RPMI8226 (cell line): ENCODE measurements at regions not wholly inside any gene's neighbourhood (a gene's known extent, or its start where the extent isn't known, plus 50 kb on each side); places are given as distances from the start of the nearest gene placed in this dataset.

ENCODE experiments used
- DNase-seq: peaks from one replicate; pipeline ENCODE4 v3.0.0-alpha.2; 2015

DNA sequence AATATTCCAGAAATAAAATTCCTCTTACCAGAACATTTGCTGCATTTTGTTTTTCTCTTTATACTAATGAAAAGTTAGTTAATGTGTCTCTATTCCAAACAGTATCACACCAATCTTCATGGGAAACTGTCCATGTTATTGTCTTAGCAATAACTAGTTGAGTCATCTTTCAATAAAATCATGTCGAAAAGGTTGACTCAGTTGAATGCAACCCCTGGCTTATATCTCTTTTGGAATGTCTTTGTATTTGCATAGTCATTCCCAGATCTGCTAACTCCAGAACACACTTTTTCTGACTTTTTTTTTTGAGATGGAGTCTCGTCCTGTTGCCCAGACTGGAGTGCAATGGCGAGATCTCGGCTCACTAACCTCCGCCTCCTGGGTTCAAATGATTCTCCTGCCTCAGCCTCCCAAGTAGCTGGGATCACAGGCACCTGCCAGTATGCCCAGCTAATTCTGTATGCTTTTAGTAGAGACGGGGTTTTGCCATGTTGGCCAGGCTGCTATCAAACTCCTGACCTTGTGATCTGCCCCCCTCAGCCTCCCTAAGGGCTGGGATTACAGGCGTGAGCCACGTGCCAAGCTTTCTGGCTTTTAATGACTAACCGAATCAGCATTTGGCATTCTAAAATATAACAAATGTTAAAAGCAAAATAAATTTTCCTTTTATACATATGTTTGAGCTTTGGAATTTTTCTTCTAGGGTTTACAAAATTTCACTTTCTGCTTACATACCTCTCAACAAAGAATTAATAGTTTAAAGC lies 133.2 kb upstream of the GULP1 start:
- no peak for DNase-seq

DNA sequence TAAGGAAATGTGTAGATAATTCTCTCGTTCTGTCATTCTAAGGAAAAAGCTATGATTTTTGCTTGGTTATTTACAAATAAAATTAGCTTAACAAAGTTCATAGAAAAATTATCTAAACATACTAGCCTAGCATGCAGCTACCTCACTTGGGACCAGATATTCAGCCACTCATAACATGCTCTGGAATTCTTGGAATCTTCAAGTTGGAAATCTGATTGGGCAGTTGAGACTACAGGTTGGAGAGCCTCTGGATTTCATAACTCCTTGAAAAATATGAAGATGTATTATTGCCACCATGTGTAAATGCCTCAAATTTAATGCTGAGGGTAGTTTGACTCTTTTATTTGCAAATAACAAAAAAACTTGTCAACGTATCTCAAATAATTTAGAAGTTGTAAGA lies 132.2 kb upstream of the GULP1 start:
- no peak for DNase-seq

DNA sequence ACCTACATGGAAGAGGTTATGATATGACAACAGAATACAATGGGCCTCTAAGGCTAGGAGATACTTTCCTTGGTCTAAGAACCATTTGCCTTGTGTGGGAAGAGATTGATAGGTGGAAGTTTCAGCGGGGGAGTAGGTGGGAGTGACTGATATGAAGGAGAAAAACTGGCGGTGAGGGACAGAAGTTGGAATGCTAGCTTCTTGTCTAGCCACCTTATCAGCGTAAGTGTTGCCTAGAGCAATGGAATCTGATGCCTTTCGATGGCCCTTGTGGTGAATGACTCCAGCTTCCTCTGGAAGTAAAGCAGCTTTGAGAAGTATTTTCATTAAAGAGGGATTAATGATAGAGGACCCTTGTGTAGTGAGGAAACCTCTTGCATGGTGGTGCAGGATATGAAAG lies 121.3 kb upstream of the GULP1 start:
- DNase-seq = no peak

DNA sequence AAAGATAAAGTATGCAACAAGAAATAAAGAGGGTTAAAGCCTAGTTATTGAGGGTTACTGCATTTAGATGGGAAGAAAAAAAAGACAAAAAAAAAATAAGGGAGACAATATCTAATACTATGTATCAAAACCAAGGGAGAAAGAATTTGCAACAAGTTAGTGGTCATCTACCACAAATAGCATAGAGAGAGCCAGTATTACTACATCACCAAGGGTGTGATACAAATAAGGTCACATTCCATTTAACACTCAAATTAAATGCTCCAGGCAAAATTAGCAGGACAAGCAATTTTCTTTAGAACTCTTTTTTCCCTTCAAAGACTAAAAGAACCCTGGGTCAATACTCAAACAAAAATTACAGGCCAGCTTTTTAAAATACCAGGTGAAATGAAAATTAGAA lies 115.1 kb upstream of the GULP1 start:
- DNase-seq = no peak

DNA sequence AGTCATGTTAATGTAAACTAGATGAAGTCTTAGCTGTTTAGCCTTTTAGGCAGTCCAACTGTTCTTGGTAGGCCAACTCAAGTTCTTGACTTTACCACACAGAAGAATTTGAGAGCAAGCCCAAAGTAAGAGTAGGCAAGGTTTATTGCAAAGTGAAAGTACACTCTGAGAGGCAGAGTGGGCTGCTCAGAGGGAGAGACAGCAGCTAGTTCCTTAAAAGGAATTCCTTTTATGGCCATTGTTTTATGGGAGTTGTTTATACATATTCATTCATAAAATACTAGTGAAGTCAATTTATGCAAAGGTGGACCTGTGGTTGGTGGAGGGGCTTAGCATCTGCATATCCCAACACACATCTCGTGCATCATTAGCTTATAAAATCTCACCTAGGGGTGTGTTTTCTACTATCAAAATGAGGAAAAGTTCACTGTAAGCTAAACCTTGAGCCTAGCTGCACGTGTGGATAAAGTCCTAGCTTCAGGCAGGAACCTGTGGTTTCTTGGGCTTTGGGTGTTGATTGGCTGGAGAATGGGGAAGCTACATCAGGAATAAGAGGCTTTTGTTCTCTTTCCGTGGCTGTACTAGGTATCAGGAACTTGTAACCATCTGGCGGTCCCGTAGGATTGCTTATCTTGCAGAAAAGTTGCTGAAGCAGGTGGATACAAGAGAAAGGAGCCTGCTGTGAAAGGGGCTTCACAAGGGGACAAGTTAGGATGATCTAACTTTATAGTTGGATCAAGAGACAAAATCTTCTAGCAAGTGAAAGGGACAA lies 110.4 kb upstream of the GULP1 start:
- DNase-seq = peak; percentile 55

DNA sequence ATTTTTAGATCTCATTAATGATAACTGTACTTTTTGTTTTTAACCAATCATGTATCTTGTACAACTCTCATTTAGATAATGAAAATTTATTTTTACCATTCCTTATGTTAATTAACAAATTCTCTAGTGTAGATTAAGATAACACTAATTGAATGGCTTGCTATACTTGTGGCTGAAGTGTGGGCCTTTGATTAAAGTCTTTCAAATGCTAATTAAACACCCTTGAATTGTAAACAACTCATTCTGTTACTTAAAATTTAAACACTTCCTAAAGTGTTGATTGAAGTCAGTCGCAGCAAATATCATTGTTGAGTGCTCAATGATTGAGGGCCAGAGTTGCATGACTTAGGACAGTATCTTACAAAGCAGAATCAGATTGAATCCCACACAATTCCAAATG lies 109.8 kb upstream of the GULP1 start:
- no peak for DNase-seq

DNA sequence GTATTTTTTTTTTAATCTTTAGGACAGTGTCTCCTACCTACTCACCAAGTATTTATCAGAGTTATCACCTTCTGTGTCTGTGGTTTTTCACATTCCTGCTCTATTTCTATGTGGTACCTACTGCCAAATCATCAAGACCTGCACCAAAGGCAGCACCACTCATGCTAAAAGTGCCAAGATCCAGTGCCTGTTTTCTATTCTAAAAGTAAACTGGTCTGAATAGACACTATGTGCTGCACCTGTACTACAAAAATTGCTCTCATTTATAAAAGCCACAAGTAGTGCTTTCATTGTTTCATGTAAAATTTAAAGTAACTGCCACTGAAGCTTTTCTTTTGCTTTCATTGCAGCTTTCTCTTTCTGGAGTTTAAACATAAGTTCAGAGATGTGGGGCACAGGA lies 103.9 kb upstream of the GULP1 start:
- DNase-seq = peak; percentile 81

DNA sequence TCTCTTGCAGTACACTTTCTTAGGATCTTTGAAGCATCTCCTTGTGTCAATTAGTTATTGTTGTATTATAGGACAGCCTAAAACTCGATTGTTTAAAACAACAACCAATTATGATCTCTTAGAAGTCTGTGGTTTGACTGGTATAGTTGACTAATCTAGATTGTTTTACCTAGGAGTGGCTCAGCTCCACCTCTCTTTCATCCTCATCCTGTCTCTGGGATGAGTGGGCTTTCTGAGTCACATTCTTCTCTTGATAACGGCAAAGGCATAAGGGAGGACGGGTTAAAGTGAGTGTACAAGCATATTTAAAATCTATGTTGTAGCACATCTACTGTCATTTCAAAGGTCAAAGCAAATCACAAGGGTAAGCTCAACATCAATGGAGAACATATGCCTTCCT lies 102.3 kb upstream of the GULP1 start:
- DNase-seq = no peak

DNA sequence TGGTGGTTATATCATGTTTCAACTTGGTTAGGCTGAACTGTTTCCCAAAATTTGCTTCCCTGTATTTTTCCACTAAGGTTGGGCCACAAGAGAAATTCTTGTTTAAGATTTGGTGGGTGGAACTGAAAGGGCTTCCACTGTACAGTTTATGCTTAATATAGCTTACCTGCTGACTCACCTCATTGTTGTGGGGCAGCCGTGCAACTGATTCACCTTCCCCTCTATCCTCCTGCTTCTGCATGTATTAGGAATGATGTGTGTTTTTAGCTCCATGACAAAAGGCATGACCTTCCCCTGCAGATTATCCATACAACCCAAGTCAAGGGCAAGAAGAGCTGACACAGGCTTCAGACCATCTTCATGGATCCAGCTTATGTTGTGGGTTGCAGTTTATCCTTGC lies 98.4 kb upstream of the GULP1 start:
- peak; percentile 17 for DNase-seq

DNA sequence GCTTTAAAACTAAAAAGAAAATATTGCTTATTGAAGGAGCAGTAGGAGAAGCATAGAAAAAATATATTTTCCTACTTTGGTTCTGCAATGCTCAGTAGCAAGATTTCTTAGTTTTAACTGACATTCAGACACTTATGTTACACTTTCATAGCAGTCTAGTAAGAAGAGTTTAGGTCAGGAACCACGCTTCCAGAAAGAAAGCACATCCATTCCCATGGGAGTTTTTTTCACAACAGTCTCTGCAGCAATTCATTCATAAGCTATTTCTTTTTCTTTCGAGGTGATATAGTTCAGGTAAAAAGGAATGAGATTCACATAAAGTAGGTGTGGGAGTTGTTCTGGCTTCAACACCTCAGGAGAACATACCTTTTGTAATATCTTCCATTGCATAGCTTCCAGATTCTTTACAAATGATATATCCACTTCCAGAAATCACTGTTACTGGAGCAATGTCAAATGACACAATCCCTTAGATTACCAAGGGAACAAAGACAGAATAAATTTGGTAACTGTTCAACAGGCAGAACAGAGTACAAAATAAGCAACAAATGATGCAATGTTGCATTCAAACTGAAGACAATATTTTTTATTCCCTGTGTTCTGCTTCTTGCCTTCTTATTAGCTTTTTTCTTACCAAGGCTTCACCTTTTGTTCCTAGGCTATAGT lies 95.2 kb upstream of the GULP1 start:
- DNase-seq = no peak

DNA sequence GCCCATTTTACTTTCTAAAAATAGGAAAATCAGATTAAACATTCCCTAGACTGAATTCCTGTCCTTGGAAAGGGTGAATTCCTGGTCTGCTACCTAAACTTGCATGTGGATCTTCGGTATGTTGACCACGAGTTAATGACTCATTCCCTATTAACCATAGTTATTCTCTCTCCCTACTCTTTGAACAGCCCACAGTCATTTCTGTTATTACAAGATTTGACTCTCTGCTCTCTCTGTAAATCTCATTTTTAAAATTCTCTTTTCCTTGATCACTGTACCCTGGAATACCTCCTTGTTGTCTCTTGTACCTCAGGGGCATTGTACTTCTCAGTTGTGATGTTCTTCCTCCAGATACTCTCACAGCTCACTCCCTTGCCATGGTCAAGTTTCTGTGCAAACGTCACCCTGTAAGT lies 92.0 kb upstream of the GULP1 start:
- DNase-seq = no peak

DNA sequence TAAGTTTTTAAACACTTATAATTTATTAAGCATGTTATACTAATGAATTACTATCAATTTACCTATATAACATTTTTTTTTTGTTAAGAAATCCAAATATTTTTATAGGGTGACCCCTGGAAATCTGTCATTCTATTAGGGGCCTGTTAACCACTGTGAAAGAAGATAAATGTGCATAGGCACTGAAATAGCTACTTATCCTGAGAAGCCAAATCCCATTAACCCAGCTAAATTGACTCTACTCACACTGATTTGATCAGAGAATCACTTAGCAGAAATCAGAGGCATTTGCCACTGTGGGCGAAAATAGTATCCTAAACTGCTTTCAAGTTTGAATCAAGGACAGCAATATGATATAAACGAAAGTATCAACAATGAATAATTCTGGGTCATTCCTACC lies 90.0 kb upstream of the GULP1 start:
- DNase-seq = no peak

DNA sequence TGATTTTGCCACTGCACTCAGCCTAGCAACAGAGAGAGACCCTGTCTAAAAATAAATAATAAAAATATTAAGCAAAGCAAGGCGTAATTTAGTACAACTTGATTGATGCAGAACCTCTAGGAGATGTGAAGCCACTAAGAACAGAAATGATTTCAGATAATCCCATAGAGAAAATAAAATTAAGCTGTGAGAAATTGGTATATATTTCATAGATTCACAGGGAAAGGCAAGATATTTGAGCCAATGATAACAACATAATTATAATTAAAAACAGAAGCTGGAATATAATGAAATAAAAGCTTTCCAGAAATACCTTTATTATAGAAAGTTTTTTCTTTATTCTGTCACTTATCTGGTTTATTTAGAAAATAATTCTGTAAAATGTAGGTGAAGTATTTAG lies 88.9 kb upstream of the GULP1 start:
- no peak for DNase-seq

DNA sequence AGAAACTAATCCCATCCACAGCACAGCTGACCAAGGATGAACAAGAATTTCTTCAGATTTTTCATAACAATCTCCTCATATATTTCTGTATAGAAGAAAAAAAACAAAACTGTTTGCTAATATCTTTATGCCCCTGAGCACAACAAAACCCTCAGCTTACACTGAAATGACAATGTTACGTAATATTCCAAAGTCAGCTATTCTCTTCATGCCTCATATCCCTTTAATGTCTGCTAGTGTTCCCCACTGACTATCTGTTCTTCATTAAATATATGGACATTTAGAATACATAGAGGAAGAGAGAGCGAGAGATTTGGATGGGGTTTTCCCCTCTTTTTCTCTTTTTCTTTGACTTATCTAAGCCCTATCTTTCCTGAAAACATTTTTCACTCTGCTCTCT lies 87.9 kb upstream of the GULP1 start:
- DNase-seq = no peak

DNA sequence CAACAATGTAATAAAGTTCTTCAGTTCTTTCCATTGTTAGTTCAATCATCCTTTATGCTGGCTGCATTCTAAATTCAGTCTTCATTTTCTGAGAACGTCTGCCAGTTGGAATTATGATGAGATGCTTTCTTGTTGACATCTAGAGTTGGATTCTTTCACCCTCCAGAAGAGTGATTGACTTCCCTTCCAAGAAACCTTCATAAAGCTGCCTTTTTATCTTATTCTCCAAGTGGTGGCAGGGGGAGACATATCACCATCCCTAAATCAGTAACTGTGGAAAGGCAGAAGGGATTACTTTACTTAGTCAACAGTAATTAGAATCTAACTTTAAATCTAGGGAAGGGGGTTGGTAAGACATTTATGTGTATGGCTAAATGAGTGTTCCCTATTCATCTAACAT lies 86.8 kb upstream of the GULP1 start:
- no peak for DNase-seq

DNA sequence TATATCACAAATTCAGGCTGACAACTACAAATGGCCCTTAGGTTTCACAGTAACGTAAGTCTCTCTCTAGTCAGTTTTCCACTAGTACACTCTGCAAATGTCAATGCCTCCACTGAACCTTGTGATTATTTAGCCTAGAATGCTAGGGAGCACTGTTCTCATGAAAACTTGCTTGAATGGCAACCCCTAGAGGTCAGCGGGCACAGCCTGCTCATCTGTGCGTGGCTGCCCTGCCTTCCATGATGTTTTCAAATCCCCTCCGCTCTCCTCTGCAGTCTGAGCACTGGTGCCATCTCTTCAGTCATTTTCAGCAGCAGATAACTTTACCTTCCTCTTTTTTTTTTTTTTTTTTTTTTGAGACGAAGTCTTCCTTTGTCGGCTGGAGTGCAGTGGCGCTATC lies 84.1 kb upstream of the GULP1 start:
- no peak for DNase-seq

DNA sequence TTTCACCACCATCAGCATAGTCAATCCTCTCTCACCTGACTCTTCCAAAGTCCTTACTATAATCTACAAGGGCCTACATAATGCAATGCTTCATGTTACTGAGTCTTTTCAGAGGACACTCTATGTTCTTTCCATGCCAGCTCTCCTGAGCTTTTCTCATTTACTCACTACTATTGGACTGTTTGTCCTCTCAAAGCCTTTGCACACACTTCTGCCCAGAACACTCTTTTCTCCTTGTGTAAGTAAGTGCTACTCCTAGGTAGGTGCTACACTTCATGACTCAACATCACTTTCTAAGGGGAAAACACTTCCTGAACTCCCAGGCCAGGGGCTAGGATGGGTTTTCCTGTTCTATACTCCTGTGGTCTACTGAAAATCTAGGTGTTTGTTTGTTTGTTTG lies 82.5 kb upstream of the GULP1 start:
- DNase-seq = no peak

DNA sequence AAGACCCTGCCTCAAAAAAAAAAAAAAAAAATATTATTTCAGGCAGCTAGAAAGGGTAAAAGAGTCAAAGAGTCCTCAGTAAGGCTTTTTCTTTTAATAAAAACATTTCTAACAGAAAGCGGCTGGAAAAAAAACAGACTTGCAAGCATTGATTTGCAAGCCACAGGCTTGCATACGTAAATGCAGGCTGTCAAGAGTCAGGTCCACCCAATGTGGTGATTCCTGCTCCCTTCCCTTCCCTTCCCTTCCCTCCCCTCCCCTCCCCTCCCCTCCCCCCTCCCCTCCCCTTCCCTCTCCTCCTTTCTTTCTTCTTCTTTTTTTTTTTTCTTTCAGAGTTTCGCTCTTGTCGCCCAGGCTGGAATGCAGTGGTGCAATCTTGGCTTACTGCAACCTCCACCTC lies 74.4 kb upstream of the GULP1 start:
- DNase-seq = no peak

DNA sequence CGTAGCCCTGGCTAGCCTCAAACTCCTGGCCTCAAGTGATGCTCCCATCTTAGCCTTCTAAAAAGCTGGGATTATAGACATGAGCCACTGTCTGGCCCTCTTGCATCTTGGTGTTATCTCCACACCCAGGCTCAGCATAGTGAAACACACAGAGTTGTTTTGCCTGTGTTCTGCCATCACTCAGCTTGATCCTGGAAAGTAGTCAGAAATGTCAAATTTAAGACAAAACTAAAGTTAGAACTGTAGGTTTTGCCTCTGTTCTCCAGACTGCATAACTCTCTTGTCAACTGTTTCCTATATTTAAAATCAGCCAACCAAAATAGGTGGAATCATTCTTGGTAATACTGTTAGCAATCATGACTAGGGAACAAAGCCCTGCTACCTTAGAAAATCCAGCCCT lies 72.1 kb upstream of the GULP1 start:
- no peak for DNase-seq

DNA sequence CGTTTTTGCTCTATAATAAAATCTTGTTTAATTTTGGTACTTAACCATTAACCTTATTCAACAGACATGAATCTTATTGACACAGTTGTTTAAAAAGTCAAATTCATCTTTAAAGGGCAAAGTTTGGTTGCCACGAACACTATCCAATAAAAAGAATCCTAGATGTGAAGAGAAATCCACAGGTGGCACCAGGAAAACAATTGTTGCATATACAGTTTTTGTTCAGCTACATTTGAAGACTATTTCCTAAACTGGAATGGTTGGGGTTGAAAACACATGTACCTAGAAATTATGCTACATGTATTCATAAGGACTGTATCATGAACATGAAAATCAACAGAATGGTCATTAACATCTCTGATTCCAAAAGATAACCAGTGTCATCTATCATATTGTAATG lies 71.1 kb upstream of the GULP1 start:
- DNase-seq = no peak

DNA sequence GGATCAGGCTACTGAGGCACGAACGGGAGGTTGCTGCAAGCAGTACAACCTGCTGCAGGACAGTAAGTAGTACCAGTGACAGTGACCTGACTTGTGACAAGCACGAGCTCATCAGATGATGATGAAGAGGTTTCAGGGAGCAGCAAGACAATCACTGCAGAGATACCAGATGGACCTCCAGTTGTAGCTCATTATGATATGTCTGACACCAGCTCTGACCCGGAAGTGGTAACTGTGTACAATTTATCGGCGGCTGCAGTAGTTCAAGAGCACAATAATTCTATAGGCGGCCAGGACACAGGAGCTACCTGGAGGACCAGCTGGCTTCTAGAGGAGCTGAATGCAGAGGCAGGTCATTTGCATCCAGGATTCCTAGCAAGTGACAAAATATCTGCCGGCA lies 64.0 kb upstream of the GULP1 start:
- no peak for DNase-seq

DNA sequence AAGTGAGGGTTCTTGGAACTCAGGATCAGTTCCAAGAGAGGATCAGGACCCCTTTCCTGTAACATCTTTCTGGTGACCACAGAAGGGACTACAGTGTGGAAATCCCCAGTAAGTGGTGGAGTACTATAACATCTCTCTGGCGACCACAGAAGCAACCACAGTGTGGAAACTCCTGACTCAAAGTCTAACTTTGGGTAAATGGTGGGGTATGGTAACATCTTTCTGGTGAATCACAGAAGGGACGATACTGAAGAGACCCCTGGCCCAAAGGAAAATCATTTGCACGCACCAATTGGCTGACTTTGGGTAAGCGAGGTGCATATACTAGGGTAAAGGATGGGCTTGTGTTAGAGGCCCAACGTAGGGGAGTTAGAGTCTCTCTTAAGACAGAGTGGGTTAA lies 56.3 kb upstream of the GULP1 start:
- DNase-seq = no peak

DNA sequence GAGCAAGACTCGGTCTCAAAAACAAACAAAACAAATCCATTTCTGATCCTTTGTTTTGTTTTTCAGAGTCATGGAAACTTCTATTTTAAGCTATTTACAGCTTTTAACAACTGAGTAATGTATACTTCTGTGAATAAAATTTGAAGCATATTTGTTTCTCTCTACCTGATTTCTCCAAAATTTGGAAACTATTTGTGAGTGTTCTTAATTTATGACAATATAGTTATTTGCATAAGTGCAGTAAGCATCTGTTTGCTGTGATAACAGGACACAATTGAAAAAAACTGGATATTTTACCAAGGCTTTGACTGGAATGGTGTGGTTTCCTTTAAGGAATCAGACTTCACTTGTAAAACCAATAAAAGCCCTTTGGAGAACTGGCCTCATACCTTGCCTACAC lies 53.3 kb upstream of the GULP1 start:
- no peak for DNase-seq
